Endodermal cell (in vitro differentiated cells): ENCODE measurements at regions not wholly inside any gene's neighbourhood (a gene's known extent, or its start where the extent isn't known, plus 50 kb on each side); places are given as distances from the start of the nearest gene placed in this dataset.
A peak's percentile ranks its signal among the peaks of the same experiment; 100 is the strongest.

Source experiments
- DNase-seq: peaks from one replicate; pipeline ENCODE4 v3.0.0-alpha.2; 2017
- H3K27ac ChIP-seq: 2 replicates; pipeline ENCODE4 v1.5.1; 2013; ENCODE audit warnings: mild to moderate bottlenecking, low read depth, low read length, moderate library complexity
- H3K27me3 ChIP-seq: 2 replicates; pipeline ENCODE4 v1.6.1; 2013; ENCODE audit warnings: mild to moderate bottlenecking, low read length, moderate library complexity; ENCODE audit not compliant: insufficient read depth, control insufficient read depth, poor library complexity, severe bottlenecking
- H3K36me3 ChIP-seq: 2 replicates; pipeline ENCODE4 v1.7.0; 2013; ENCODE audit warnings: mild to moderate bottlenecking, low read length, moderate library complexity; ENCODE audit not compliant: control insufficient read depth, insufficient read depth
- H3K4me1 ChIP-seq: one replicate; pipeline ENCODE4 v1.7.0; 2013; ENCODE audit warnings: low read length; ENCODE audit not compliant: control insufficient read depth, insufficient read depth
- H3K4me3 ChIP-seq: 2 replicates; pipeline ENCODE4 v1.5.1; 2013; ENCODE audit warnings: mild to moderate bottlenecking, low read length, moderate library complexity
- H3K9ac ChIP-seq: 2 replicates; pipeline ENCODE4 v1.6.1; 2013; ENCODE audit warnings: mild to moderate bottlenecking, low read length, moderate library complexity; ENCODE audit not compliant: poor library complexity, severe bottlenecking; ENCODE audit errors: extremely low read depth
- H3K9me3 ChIP-seq: 2 replicates; pipeline ENCODE4 v1.6.1; 2013; ENCODE audit warnings: mild to moderate bottlenecking, low read length, moderate library complexity; ENCODE audit not compliant: control insufficient read depth
- H3K27ac Mint-ChIP-seq: 2 replicates; pipeline ENCODE4 v1.8.0; 2020; ENCODE audit warnings: mixed read lengths
- H3K27me3 Mint-ChIP-seq: 2 replicates; pipeline ENCODE4 v1.8.0; 2021; ENCODE audit warnings: mild to moderate bottlenecking, mixed read lengths; ENCODE audit not compliant: insufficient read depth
- H3K36me3 Mint-ChIP-seq: 2 replicates; pipeline ENCODE4 v1.8.0; 2020; ENCODE audit warnings: low read depth, mixed read lengths
- H3K4me1 Mint-ChIP-seq: 2 replicates; pipeline ENCODE4 v1.8.0; 2020; ENCODE audit warnings: mixed read lengths
- H3K4me3 Mint-ChIP-seq: 2 replicates; pipeline ENCODE4 v1.8.0; 2020; ENCODE audit warnings: mild to moderate bottlenecking, moderate library complexity, mixed read lengths
- H3K9me3 Mint-ChIP-seq: 2 replicates; pipeline ENCODE4 v1.8.0; 2020; ENCODE audit warnings: mild to moderate bottlenecking, mixed read lengths
- WGBS, 2 experiments: methylation state at CpG; one replicate each; pipeline versions ENCODE4 v1.1.5 to v1.1.7; 2013; ENCODE audit warnings: missing lambda C conversion rate in 2 of 2, mixed read lengths in 1 of 2; ENCODE audit not compliant: insufficient coverage in 1 of 2, insufficient read length in 1 of 2; 5-methylcytosine and 5-hydroxymethylcytosine counted together
- TF ChIP-seq, protein P1 (sequence below): fragments of 200-600 bp; sonication (generic); conservative IDR thresholded peaks from 2 replicates; pipeline ENCODE4 v1.5.0; 2021; ENCODE audit warnings: antibody characterized with exemption, mild to moderate bottlenecking

DNA sequence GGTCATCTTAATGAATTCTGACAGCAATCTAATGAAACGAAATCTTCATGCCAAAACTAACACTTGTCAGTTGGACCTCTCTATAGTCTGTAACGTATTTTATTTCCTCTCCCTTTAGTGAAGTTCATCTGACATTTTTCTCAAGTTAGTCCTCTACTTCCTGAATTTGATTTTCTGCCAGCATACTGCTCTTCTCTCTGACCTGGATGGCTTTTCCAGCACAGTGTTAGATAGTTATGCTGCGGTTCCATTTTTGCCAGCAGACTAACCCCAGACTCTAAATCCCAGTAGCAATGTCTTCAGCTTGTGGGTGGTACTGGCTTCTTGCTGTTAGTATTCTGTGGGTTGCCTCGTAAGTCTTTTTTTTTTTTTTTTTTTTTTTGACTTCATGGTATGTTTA lies 146.7 kb upstream of the VEGFC start:
- H3K4me1 ChIP-seq, result no peaks in the 10 kb centered on the region
- H3K4me3 Mint-ChIP-seq, result no peak overlapping the region
- TF ChIP-seq, protein P1, sequence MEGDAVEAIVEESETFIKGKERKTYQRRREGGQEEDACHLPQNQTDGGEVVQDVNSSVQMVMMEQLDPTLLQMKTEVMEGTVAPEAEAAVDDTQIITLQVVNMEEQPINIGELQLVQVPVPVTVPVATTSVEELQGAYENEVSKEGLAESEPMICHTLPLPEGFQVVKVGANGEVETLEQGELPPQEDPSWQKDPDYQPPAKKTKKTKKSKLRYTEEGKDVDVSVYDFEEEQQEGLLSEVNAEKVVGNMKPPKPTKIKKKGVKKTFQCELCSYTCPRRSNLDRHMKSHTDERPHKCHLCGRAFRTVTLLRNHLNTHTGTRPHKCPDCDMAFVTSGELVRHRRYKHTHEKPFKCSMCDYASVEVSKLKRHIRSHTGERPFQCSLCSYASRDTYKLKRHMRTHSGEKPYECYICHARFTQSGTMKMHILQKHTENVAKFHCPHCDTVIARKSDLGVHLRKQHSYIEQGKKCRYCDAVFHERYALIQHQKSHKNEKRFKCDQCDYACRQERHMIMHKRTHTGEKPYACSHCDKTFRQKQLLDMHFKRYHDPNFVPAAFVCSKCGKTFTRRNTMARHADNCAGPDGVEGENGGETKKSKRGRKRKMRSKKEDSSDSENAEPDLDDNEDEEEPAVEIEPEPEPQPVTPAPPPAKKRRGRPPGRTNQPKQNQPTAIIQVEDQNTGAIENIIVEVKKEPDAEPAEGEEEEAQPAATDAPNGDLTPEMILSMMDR, result no peak
- no peaks in the 10 kb centered on the region for H3K36me3 ChIP-seq
- H3K4me3 ChIP-seq, result no peak overlapping the region
- no peaks in the 10 kb centered on the region for H3K36me3 Mint-ChIP-seq
- H3K9me3 Mint-ChIP-seq, result peaks cover 2% of the 10 kb centered on the region
- no peak overlapping the region for H3K27ac ChIP-seq
- H3K27me3 Mint-ChIP-seq, result no peaks in the 10 kb centered on the region
- no peak overlapping the region for H3K27ac Mint-ChIP-seq
- WGBS, 2 experiments, result 93 to 100% methylated on average over 2 to 3 of the region's 4 CpGs
- no peak for DNase-seq
- no peak overlapping the region for H3K9ac ChIP-seq
- H3K4me1 Mint-ChIP-seq, result no peaks in the 10 kb centered on the region
- no peaks in the 10 kb centered on the region for H3K9me3 ChIP-seq
- no peaks in the 10 kb centered on the region for H3K27me3 ChIP-seq

DNA sequence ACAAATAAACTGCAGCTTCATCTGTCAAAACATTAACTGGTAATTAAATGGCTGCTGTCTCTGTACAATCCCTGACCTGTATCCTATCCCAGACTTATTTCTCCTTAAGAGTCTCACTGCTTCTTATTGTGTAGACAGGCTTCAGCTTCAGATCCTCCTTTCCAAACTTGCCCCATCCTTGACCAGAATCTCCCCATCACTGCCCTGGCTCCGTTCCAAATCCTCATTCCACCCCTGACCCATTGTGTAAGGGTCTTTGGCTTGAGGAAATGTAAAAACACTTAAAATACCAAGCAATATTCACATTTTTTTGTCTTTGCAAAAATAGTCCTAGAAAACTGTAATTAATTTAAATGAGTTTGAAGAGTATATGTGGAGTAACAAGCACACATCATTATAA lies 152.6 kb upstream of the VEGFC start:
- H3K27ac Mint-ChIP-seq, result peak overlapping the region; percentile 9
- 0% methylated on average over 1 of the region's 1 CpG; no CpG with 5 or more reads in 1 of the 2 experiments for WGBS, 2 experiments
- H3K4me1 Mint-ChIP-seq, result peaks cover 16% of the 10 kb centered on the region
- Histone ChIP-seq H3K36me3 (no peaks in the 10 kb centered on the region), H3K9ac (no peak overlapping the region), H3K27ac (no peak overlapping the region), H3K9me3 (no peaks in the 10 kb centered on the region), H3K4me1 (peaks cover 2% of the 10 kb centered on the region), H3K4me3 (no peak overlapping the region), H3K27me3 (no peaks in the 10 kb centered on the region)
- no peak for DNase-seq
- no peaks in the 10 kb centered on the region for H3K36me3 Mint-ChIP-seq
- H3K27me3 Mint-ChIP-seq, result peaks cover 3% of the 10 kb centered on the region
- no peak overlapping the region for H3K4me3 Mint-ChIP-seq
- TF ChIP-seq, protein P1, result no peak
- no peaks in the 10 kb centered on the region for H3K9me3 Mint-ChIP-seq

DNA sequence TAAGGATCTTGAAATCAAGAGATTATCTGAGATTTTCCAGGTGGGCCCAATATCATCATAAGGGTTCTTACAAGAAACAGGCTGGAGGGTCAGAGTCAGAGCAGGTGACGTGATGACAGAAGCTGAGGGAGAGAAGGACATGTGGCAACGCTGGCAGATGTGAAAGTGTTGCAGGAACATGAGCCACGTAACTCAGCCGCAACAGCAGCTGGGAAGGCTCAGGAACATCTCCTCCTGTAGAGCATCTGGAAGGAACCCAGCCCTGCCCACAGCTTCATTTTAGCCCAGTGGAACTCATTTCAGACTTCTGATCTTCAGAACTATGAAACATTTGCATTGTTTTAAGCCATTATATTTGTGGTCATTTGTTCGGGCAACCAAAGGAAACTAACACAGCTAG lies 156.3 kb upstream of the VEGFC start:
- H3K27ac Mint-ChIP-seq, result no peak overlapping the region
- Histone ChIP-seq H3K27me3 (no peaks in the 10 kb centered on the region), H3K36me3 (no peaks in the 10 kb centered on the region), H3K9me3 (peaks cover 2% of the 10 kb centered on the region), H3K4me1 (peaks cover 5% of the 10 kb centered on the region), H3K27ac (no peak overlapping the region), H3K4me3 (no peak overlapping the region), H3K9ac (no peak overlapping the region)
- H3K36me3 Mint-ChIP-seq, result no peaks in the 10 kb centered on the region
- no peaks in the 10 kb centered on the region for H3K9me3 Mint-ChIP-seq
- DNase-seq, result no peak
- peaks cover 31% of the 10 kb centered on the region for H3K4me1 Mint-ChIP-seq
- TF ChIP-seq, protein P1, result no peak
- H3K4me3 Mint-ChIP-seq, result no peak overlapping the region
- 94 to 100% methylated on average over 3 to 5 of the region's 5 CpGs for WGBS, 2 experiments
- peaks cover 3% of the 10 kb centered on the region for H3K27me3 Mint-ChIP-seq
